Fibroblast of villous mesenchyme (primary cell): ENCODE measurements at regions not wholly inside any gene's neighbourhood (a gene's known extent, or its start where the extent isn't known, plus 50 kb on each side); places are given as distances from the start of the nearest gene placed in this dataset.
A peak's percentile ranks its signal among the peaks of the same experiment; 100 is the strongest.

Experiments
- DNase-seq: peaks from one replicate; pipeline ENCODE4 v3.0.0-alpha.2; 2010; ENCODE audit warnings: low read depth
- H3K4me3 ChIP-seq: 2 replicates; pipeline ENCODE4 v1.5.1; 2011; ENCODE audit warnings: low read depth, mild to moderate bottlenecking, low read length
- TF ChIP-seq, protein P1 (sequence below): IDR thresholded peaks from 2 replicates; pipeline ENCODE4 v1.5.1; 2012; ENCODE audit warnings: low read depth, mild to moderate bottlenecking, low read length; ENCODE audit not compliant: insufficient read depth

DNA sequence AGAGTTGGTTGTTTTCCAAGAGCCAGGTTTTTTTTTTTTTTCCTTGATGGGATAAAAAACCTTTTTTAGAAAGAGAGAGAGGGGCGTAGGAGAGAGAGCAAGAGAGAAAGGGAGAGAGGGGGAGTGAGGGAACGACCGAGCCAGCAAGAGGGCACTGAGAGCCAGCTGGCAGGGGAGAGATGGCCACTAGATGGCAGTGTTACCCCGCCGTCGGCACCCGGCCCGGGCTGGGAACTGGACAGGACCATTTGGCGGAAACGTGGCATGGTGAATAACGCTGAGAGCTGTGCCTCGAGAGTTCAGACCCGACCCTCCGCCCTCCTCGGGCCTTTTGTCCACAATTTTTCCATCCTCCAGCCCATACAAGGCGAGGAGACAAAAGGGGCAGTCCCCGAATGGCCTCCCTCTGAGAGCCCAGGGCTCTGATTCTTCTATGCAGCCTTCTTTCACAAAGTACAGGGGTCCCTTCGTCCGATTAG lies 286.7 kb upstream of the VRK2 start:
- peak overlapping the region; percentile 43 for H3K4me3 ChIP-seq
- peak; percentile 73 for DNase-seq
- TF ChIP-seq, protein P1, sequence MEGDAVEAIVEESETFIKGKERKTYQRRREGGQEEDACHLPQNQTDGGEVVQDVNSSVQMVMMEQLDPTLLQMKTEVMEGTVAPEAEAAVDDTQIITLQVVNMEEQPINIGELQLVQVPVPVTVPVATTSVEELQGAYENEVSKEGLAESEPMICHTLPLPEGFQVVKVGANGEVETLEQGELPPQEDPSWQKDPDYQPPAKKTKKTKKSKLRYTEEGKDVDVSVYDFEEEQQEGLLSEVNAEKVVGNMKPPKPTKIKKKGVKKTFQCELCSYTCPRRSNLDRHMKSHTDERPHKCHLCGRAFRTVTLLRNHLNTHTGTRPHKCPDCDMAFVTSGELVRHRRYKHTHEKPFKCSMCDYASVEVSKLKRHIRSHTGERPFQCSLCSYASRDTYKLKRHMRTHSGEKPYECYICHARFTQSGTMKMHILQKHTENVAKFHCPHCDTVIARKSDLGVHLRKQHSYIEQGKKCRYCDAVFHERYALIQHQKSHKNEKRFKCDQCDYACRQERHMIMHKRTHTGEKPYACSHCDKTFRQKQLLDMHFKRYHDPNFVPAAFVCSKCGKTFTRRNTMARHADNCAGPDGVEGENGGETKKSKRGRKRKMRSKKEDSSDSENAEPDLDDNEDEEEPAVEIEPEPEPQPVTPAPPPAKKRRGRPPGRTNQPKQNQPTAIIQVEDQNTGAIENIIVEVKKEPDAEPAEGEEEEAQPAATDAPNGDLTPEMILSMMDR, result peak; percentile 98

DNA sequence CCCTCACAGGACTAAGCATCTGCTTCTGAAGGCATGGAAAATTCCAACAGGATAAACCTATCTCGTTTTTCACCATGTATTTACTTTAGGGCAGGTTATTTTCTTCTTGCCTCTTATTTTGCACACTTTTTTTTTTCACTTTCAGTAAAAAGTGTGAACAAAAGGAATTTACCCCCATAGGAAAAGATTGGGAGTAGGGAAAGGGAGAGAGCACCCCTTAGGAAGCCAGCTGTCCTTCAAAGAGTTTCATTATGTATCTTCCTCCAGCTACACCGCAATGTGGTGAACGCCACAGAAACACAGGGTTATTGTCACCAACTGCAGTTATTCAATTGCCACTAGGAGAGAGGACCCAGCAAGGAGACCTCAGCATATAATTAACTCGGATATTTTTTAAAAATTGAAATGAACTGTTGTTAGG lies 286.2 kb upstream of the VRK2 start:
- TF ChIP-seq, protein P1, result no peak
- no peak for DNase-seq
- H3K4me3 ChIP-seq, result no peak overlapping the region

DNA sequence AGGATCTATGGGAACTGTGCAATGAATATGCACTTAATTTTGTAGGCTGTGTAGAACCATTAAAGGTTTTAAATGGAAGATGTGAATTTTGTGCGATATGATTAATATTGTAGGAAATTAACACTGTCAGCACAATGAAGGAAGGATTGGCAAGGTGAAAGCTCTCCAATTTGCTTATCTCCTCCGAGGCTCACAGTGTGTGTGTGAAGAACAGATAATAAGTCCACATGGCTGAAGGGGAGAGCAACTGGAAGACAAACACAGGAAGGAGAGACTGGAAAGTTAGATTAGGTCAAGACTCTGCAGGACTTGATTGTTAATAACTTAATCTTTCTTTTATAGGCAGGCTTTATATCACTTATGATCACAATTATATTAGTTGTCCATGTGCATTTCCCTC lies 269.7 kb upstream of the VRK2 start:
- H3K4me3 ChIP-seq, result no peak overlapping the region
- DNase-seq, result no peak
- TF ChIP-seq, protein P1, result no peak

DNA sequence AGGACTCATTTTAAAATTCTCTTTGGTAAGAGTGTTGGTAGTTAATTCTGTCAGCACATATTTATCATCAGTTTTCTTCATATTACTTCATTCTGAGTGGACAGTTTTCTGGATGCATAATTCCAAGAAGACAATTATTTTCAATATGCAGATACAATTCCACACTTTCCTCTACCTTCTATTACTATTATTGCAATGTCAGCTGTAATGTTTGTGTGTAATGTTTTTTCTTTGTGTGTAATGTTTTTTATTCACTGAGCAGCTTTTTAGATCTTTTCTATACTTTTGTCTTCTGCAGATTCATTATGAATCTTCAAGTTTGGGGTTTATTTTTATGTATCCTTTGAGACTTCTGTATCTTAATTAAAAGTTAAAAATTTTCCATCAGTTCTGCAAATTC lies 264.0 kb upstream of the VRK2 start:
- TF ChIP-seq, protein P1, result no peak
- no peak overlapping the region for H3K4me3 ChIP-seq
- DNase-seq, result no peak

DNA sequence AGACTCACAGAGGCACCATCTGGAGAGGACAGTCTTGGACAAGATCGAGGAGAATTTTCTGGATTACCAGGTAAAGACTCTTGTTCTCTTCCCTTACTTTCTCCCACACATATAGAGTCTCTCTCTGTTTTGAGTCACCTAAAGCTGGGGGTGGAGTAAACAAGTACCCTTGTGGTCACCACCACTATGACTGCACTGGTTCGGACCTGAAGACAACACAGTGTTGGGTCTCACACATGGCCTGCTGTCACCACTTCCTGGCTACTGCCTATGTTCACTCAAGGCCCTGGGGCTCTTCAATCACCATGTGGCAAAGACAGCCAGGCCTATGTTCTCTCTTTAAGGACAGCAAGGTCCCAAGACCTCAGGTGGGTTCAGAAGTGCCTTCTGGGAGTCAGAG lies 253.3 kb upstream of the VRK2 start:
- DNase-seq, result no peak
- H3K4me3 ChIP-seq, result no peak overlapping the region
- TF ChIP-seq, protein P1, result no peak

DNA sequence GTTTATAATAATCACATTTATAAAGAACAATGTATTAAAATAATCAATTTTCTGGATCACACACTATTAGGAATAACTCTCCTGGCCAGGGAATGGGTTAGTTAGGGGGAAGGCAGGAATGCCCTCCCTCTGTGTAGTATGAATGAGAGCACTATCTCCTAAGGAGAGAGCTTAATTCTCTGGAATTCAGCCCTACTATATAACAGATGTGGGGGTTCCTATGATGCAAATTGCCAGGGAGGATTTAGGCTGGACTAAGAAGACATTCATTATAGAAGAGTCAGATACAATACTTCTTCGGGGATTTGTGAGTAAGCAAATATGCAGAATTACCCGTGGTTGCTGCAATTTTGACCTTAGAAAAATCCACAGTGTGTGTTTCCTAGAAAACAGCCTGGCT lies 250.1 kb upstream of the VRK2 start:
- H3K4me3 ChIP-seq, result no peak overlapping the region
- TF ChIP-seq, protein P1, result no peak
- DNase-seq, result no peak

DNA sequence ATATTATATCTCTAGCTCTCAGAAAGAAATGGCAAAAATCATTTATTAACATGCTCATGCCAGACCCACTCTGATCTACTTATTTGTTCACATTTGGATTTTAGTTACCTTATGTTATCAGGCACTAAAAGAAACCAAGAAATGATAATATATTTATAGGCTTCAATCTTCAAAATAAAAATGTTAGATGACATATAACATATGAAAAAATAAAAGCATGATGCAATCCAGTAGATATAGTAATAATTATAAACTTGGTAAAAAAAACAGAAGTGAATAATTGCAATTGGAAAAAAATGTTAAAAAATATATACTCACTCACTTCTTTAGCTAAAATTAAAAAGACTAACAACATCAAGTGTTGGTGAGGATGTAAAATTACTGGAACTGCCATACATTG lies 248.3 kb upstream of the VRK2 start:
- H3K4me3 ChIP-seq, result no peak overlapping the region
- TF ChIP-seq, protein P1, result no peak
- DNase-seq, result no peak
